GM12874 (cell line): ENCODE measurements at regions not wholly inside any gene's neighbourhood (a gene's known extent, or its start where the extent isn't known, plus 50 kb on each side); places are given as distances from the start of the nearest gene placed in this dataset.

Source experiments
- TF ChIP-seq, protein P1 (sequence below): IDR thresholded peaks from 2 replicates; pipeline ENCODE4 v1.5.1; 2011; ENCODE audit warnings: low read depth, mild to moderate bottlenecking, control low read depth, low read length, moderate library complexity; ENCODE audit not compliant: insufficient read depth

DNA sequence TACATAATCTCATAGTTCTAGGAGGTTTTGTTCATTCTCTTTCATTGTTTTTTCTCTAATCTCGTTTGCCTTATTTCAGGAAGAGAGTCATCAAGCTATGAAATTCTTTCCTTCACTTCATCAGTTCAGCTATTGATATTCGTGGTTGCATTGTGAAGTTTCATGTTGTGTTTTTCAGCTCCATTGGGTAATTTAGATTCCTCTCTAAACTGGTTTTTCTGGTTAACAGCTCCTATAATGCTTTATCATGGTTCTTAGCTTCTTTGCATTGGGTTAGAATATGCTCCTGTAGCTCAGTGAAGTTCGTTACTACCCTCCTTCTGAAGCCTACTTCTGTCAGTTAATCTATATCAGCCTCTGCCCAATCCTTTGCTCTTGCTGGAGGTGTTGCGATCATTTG lies 69.4 kb upstream of the CD96 start:
- TF ChIP-seq, protein P1, sequence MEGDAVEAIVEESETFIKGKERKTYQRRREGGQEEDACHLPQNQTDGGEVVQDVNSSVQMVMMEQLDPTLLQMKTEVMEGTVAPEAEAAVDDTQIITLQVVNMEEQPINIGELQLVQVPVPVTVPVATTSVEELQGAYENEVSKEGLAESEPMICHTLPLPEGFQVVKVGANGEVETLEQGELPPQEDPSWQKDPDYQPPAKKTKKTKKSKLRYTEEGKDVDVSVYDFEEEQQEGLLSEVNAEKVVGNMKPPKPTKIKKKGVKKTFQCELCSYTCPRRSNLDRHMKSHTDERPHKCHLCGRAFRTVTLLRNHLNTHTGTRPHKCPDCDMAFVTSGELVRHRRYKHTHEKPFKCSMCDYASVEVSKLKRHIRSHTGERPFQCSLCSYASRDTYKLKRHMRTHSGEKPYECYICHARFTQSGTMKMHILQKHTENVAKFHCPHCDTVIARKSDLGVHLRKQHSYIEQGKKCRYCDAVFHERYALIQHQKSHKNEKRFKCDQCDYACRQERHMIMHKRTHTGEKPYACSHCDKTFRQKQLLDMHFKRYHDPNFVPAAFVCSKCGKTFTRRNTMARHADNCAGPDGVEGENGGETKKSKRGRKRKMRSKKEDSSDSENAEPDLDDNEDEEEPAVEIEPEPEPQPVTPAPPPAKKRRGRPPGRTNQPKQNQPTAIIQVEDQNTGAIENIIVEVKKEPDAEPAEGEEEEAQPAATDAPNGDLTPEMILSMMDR: no peak

DNA sequence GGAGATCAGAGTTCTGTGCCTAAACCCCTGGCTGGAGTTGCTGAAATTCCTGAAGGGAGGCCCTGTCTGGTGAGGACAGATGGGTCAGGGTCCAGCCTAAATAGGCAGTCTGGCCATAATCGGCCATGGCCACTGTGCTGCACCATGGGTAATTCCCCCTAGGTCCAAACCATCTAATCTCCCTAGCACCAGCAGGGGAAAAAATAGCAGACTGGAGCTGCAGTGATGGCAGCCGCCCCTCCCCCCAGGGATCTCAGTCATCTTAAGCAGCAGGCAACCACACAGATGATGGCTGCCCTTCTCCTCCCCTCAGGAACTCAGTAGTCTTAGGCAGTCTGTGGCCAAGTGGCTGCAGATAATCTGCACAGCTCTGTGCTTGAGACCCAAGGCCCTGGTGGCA lies 68.4 kb upstream of the CD96 start:
- TF ChIP-seq, protein P1: no peak

DNA sequence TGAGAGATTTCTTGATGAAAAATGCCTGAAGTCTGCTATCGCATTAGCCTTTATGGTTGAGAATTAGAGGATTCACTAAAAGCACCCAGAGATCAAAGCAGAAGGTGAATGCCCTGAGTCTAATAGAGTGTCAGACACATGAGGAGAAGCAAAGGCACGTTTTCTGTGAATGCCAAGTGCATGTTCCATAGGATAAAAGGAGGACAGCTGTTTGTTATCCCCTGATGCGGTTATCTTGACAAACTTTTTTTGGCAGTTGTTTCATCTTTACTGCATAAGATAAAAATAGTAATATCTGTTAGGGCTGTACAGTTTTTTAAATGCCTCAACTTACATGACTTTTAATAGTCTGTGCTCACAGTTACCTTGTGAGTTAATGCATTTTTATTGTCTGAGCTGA lies 65.3 kb upstream of the CD96 start:
- TF ChIP-seq, protein P1: no peak

DNA sequence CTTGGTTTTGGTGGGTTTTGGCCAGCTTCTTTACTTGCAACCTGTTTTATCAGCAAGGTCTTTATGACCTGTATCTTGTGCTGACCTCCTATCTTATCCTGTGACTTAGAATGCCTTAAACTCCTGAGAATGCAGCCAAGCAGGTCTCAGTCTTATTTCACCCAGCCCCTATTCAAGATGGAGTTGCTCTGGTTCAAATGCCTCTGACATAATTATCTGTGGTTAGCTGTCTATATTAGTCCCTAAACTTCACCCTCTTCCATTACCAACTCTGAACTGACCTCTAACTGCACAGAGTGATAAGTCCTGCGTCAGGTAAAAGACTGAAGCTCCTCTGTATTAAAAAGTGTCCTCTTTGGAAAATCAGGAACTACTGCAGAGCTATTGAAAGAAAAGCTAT lies 61.9 kb upstream of the CD96 start:
- TF ChIP-seq, protein P1: no peak

DNA sequence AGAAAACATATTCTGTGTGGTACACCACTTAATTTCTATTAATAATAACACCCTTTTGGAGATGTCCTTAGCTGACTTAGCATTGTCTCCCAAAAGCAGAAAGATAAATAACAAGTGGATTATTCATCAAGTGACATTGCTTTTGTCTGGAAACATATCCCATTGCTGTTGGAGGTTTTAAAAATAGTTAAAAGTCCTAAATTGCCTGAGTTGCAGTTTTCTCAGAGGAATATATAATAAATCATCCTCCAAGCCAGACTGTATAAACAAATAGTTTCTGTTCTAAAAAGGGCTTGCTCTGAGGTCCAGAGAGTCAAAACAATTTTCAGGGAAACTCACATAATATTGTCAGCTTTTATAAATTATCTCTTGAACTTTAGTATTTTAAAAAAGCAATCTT lies 60.4 kb upstream of the CD96 start:
- TF ChIP-seq, protein P1: no peak

DNA sequence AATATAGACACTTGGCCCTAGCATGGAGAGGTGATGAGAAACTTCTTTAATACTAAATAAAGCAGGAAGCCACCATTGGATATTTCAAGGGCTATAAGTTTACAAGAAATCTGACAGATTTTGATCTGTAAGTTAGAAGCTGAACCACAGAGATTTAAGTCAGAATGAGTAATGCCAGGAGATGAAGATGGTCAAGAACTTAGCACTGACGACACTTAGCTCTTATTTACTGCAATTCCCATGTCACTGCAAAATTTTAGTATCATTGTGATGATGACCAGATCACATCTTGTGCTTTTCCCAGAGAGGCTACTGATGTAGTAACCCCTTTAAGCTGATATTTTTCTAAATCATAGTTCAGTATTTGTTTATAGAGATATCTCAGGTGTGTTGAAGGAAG lies 59.4 kb upstream of the CD96 start:
- TF ChIP-seq, protein P1: no peak

DNA sequence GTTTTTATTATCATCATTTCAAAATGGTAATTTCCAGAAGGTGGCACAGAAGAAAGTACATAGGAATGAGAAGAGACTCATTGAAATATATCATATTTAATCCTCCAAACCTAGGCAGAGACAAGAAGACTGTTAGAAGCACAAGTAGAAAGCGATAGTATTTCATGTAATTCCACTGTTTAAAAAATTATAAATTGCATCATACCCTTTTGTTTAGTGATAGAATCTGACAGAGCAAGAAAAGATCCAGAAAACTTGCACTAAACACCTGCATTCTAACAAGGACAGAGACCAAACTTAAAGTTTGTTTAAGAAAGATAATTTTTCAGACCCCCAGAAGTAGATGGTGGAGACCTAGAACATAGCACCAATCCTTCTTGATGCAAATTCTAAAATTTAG lies 56.9 kb upstream of the CD96 start:
- TF ChIP-seq, protein P1: no peak
